DOHH2 (cell line): ENCODE measurements at regions not wholly inside any gene's neighbourhood (a gene's known extent, or its start where the extent isn't known, plus 50 kb on each side); places are given as distances from the start of the nearest gene placed in this dataset.

Source experiments
- EZH2phosphoT487 ChIP-seq: fragments of 200-600 bp; sonication (generic); IDR thresholded peaks from 2 replicates; pipeline ENCODE4 v1.6.1; 2017; ENCODE audit warnings: borderline replicate concordance, mild to moderate bottlenecking, antibody characterized with exemption, low read length, moderate library complexity, mixed read lengths
- TF ChIP-seq, protein P1 (sequence below): fragments of 200-600 bp; sonication (generic); IDR thresholded peaks from one replicate; pipeline ENCODE4 v1.5.1; 2014; ENCODE audit warnings: antibody characterized with exemption, mild to moderate bottlenecking, low read depth, low read length; ENCODE audit not compliant: poor library complexity, severe bottlenecking

DNA sequence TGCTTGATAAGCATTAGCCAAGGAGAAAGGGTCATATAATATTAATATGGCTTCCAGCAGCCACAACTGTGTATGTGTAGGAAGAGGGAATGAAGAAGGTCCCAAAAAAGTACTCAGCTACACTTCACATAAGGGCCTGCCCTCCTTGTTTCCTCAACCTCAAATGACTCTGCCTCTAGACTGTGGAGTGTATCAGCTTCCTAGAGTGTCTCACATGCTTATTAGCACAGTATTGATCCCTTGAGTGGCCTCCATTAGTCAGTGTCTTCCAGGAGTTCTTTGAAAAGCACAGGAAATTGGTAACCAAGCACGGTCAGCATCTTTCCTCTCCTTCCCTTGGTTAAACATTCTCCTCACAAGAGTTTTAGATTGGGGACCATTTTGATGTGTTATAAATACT, 190.4 kb upstream of the ATP10B start:
- TF ChIP-seq, protein P1, sequence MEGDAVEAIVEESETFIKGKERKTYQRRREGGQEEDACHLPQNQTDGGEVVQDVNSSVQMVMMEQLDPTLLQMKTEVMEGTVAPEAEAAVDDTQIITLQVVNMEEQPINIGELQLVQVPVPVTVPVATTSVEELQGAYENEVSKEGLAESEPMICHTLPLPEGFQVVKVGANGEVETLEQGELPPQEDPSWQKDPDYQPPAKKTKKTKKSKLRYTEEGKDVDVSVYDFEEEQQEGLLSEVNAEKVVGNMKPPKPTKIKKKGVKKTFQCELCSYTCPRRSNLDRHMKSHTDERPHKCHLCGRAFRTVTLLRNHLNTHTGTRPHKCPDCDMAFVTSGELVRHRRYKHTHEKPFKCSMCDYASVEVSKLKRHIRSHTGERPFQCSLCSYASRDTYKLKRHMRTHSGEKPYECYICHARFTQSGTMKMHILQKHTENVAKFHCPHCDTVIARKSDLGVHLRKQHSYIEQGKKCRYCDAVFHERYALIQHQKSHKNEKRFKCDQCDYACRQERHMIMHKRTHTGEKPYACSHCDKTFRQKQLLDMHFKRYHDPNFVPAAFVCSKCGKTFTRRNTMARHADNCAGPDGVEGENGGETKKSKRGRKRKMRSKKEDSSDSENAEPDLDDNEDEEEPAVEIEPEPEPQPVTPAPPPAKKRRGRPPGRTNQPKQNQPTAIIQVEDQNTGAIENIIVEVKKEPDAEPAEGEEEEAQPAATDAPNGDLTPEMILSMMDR: no peak
- no peak for TF ChIP-seq EZH2phosphoT487
